NCI-H69 (cell line): ENCODE measurements at regions not wholly inside any gene's neighbourhood (a gene's known extent, or its start where the extent isn't known, plus 50 kb on each side); places are given as distances from the start of the nearest gene placed in this dataset.
"Not testable (repeated sequence)": the region's sequence is repeated elsewhere in the genome, so short reads cannot be mapped to it uniquely, and the experiment has no call there.

Experiments
- DNase-seq: peaks from one replicate; lab custom pipeline; 2025; lab: John Stamatoyannopoulos, UW

DNA sequence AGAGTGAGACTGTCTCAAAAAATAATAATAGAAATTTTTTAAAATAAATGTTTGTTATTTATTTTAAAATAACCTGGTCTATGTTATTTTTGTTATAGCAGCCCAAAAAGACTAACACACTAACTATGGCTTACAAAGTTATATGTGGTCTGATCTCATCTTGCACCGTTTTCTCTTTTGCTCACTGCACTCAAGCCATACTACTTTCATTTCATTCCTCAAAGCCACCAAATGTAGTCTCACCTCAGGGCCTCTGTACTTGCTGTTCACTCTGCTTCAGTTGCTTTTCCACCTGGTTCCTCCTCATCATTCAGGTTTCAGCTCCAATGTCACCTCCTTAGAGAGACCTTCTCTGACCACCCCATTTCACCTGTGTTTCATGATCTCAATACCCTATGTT, 55.2 kb upstream of the MDM1 start:
- DNase-seq = no peak

DNA sequence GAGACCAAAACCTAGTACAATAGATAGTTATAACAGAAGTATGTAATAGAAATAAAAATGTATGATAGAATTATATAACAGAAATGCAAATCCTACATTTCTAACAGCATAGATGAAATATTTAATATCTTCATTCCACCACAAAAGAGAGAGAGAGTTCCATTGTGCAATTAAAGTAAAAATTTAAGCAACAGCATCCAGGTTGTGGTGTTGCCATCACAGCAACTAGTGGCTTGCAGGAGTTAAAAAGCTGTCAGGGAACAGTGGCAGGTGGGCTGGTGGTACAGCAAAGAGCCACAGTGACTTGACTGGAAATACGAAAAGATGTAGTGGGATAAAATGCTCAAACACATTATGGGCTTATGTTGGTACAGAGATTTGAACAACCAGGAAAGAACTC, 57.1 kb upstream of the MDM1 start:
- DNase-seq = no peak

DNA sequence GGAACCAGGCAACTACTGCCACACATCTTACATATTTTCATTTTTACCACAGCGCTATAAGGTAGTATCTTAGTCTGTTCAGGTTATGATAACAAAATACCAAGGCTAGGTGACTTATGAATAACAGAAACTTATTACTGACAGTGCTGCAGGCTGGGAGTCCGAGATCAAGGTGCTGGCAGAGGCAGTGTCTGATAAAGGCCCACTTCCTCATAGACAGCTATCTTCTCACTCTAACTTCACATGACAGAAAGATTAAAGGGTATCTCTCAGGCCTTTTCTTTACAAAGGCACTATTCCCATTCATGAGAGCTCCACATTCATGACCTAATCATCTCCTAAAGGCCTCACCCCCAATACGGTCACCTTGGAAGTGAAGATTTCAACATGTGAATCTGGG, 59.8 kb upstream of the MDM1 start:
- DNase-seq = no peak

DNA sequence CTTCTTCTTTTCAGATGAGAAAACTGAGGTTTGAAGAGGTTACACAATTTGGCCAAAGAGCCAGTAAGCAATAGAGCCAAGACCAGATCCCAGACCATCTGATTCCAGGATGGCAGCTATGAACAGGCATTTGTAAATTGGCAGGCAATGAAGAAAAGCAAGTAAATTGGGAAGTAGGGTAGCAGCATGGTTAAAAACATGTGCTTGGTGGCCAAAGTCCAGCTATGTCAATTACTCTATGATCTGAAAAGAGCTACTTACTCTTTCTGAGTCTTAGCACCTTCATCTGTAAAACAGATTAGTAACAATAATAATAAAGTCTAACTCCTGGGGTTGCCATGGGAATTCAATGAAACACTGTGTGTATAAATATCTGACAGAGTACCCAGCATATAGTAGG, 60.2 kb upstream of the MDM1 start:
- no peak for DNase-seq

DNA sequence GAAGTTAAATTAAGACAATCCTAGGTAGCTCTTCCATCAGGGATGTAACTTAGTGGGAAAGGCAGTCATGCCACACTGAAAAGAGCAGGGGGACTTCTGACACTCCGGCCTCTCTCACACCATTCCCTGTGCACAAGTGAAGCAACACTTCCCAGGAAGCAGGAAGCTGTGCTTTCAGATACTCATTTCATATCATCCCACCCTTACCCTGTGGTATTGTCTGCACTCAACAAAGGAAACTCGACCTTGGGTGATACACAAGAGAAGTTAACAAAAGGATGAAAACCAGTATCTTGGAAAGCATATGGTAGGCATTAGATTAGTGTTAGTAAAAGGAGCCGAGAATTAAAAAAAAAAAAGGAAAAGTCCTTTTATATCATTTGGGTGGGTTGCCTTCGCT, 61.3 kb upstream of the MDM1 start:
- DNase-seq = peak; percentile 32

DNA sequence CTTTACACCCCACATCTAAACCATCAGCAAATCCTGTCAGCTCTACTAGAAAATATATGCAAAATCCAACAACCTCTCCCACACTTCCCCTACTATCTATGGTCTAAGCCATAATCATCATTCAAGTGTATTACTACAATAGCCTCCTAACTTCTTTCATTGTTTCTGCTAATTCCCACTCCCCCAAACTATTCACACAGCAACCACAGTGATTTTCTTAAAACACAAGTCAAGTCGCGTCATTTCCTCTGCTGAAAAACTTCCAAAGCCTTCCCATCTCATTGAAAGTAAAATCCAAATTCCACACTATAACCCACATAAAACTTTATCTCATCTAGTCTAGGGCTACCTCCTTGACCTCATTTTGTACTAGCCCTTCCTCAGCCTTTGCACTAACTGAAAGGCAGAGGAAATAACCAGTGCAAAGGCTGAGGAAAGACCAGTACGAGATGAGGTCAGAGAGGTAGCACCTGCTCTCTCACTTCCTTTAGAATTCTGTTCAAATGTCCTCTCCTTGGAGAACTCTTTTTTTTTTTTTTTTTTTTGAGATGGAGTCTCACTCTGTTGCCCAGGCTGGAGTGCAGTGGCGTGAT, 65.5 kb upstream of the MDM1 start:
- no peak for DNase-seq

DNA sequence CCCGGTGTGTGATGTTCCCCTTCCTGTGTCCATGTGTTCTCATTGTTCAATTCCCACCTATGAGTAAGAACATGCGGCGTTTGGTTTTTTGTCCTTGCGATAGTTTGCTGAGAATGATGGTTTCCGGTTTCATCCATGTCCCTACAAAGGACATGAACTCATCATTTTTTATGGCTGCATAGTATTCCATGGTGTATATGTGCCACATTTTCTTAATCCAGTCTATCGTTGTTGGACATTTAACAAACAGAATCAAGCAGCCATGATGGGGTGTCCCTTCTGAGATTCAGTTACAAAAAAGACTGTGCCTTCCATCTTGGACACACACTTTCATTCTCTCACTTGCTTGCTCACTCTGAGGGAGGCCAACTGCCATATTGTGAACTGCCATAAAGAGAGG, 66.5 kb upstream of the MDM1 start:
- not testable (repeated sequence) for DNase-seq

DNA sequence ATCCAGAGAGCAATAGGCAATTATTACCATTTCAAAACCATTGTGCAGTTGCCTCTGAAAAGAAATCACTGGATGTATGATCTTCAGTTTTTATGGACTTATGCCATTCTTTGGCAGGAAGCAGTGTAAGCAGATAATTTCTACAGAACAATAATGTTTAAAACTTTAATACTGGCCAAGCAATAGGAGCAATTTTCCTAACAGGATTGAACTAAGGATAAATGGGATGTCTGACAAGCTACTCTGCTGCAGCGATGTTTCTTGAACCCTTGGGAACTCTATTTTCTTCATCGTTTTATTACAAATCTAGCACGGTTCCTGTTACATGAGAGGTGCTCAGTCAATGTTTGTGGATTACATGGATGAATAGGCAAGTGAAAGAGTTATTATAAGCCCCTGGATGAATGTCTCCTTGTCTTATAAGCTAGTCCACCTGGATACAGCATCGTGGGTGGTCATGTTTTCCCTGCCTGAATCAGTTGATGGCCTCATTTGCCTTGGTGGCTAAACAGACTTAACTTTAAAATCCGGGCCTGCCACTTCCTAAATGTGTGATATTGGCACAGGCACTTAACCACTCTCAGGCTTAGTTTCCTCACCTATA, 68.2 kb upstream of the MDM1 start:
- DNase-seq = peak; percentile 89

DNA sequence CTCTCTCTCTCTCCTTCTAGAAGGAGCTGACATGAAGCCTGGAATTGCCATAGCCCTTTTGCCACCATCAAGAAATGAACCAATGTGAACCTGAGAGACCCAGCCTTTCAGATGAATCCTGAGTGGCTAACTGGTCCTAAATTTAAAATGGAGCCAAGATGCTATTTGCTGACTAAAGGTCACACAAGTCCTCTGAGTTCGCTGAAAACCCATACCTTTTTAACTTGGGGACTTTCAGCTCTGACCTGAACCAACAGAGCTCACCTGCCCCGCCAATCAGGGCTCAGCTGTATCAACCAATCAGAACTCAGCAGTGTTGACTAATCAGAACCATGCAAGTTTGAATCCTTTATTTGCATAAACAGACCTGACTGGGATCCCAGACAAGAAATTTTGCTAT, 70.3 kb upstream of the MDM1 start:
- no peak for DNase-seq

DNA sequence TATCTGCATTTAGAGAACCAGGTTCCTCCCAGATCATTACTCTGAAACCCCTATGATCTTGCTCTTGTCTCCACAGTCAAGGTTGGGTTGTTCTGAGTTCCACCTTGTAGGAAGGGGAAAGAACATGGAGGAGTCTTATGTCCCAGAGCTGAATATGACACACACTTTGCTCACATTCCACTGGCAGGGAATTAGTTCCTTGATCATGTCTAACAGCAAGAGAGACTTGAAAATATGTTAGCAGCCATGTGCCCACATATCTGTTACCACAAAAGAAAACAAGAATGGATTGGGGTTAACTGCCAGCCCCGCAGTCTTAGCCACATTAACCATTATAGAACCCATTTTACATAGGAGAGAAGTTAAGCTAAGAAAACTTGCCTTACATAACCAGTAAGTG, 71.1 kb upstream of the MDM1 start:
- no peak for DNase-seq

DNA sequence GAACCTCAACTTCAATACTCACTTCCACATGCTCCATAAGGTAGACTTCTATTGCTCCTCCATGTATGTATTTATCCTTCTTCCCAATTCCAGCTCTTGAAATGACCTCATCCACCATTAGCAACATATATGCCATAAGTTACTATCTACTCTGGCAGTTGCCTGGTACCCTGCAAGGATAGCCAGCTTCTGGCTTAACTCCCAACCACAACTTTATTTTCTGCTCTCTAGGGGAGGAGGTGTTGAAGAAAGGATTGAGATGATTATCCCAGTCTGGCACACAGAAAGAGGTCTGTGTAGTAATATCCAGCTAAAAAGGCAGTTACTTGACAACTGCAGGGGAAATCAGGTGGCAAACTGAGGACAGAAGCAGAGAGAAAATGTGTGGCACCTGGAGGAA, 71.5 kb upstream of the MDM1 start:
- no peak for DNase-seq

DNA sequence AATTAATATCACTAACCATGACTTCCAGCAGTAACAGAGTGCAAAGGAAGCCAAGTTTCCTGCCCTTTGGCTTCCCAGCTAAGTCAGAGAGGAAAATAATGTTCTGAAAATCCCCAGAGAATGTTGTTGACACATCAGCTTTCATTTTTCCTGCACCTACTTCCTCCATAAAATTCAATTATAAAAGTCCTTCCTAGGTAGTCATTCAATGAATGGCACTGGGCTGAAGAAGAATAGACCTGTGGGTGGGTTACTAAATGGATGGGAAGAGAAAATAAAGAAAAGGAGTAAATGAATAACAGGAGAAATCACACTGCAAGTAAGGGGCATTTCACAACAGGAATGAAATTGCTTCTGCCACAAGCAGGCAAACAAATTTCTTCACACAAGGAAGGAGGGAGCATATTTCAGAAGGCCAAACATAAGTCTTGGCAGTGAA, 73.2 kb upstream of the MDM1 start:
- DNase-seq = peak; percentile 56

DNA sequence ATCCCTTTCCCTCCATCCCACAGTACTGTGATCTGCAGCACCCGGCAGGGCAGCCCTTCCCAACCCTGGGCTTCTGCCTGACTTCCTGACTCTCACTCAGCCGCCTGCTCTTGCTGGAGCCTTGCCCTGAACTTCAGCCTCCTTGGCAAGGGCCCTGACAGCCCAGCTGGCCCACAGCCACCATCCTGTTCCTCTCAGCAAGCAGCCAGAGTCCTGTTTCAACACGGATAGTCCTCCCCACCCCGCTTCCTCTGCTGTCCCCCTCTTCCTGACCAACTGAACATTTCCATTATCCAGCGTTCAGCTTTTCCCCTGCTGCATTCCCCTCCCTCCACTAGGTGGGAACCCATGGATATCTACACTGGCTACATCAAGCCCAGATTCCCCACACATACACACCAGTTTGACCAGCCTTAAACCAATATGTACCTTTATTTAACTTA, 74.0 kb upstream of the MDM1 start:
- peak; percentile 69 for DNase-seq

DNA sequence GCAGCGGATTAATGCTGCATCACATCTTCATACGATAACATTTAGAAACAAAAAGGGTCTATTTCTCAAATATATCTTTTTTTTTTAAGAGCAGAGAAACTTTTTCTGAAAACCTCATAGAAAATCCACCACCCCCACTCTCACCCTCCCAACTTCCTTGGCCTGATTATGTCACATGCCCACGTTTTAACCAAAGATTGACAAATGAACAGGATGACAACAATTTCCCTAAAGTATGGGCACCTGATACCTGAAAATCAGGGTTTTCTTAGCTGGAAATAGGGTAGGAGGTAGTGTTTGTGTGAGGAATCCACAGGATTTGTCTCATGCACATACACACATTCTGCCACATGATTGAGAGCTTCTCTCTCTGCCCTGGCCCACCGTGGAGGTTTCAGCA, 74.7 kb upstream of the MDM1 start:
- DNase-seq = no peak

DNA sequence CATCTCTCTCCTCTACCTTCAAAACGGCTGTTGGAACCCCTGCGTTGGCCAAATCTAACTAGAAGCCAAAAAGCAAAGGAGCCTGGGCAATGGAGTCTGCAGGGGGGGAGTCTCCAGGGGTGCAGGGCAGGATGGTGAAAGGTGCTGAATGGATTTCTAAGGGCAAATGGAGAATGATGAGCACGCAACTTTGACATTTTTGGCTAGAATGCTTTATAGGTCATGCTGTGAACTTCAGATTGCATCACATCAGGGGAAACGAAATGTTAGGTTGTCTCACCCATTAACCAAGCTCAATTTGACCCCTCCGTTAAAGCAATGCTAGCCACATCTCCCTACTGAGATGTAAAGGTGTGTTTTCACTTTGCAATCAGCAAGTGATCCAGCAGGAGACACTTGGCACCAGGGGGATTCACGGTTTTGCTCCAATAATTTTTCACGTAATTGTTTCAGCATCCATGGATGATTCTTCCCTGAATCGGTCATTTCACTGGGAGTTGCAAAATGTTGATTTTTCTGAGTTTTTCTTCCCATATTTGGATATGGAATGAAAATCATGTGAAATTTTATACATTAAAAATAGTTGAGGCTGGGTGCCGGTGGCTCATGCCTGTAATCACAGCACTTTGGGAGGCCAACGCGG, 78.0 kb upstream of the MDM1 start:
- DNase-seq = no peak

DNA sequence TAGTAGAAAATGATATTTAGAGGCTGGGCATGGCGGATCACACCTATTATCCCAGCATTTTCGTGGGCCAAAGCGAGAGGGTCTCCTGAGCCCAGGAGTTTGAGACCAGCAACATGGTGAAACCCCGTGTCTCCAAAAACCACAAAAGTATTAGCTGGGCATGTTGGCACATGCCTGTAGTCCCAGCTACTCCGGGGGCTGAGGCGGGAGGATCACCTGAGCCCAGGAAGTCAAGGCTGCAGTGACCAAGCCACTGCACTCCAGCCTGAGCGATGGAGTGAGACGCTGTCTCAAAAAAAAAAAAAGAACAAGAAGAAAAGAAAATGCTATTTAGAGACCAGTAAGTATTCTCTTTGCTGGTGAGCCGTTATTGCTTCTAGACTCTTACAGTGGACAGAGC, 79.2 kb upstream of the MDM1 start:
- DNase-seq = peak; percentile 1

DNA sequence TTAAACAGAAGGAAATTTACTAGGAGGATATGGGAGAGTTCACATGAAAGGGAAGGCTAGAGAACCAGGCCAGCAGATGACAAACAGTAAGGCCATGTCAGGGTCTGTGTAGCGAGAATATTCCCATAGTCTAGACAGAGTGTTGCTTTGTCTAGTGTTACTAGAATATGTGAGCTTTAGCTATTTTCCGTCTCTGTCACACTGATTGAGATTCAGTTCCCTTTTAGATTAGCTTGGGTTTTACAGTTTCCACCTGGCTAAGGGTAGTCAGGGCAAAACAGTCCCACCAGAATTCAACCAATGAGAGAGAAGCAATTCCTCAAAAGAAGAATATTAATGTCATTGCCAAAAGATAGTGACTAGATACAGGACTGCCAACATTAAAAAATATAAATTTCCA, 82.8 kb upstream of the MDM1 start:
- DNase-seq = peak; percentile 5

DNA sequence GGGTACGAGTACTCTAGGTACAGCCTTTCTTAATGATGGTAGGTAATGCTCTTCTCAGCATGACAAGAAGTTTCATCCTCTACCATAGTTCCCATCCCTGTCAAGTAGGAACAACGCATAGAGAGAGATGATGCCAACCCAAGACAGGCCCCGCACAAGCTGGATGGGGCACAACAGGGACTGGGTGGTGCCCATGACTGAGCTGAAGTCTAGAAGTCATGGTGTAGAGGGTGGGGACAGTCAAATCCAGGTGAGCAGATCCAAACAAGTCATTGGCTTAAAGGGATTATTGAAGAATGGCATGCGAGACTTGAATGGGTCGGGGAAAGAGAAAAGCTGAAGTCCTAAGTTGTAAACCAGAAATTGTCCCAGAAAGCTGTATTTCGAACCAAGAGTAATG, 84.2 kb upstream of the MDM1 start:
- no peak for DNase-seq

DNA sequence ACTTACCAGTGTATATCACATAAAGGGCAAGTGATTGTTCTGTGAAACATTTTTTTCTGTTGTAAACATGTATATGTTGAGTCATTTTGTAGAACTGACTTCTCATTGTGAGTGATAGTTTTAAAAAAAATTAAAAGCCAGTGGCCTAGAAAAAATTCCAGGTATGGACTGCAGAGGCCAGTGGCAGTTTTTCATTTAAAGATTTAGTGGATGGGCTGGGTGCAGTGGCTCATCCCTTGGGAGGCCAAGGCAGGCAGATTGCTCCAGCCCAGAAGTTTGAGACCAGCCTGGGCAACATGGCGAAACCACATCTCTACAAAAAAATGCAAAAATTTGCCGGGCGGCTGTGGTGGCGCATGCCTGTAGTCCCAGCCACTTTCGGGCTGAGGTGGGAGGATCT, 84.7 kb upstream of the MDM1 start:
- no peak for DNase-seq

DNA sequence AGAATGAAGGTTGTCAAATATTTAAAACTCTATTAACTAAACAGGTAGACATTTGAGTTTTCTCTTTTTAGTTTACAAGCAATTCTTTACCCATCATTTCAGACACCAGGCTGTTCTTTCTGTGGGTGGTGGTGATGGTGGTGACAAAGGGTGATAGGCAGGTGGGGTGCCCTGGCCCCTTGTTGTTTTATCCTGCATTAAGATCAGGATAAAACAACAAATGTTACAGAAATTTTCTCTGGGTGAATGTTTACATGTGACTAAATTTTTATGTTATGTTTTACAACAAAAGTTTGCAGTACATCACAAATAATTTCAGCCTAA, 85.9 kb upstream of the MDM1 start:
- DNase-seq = no peak

DNA sequence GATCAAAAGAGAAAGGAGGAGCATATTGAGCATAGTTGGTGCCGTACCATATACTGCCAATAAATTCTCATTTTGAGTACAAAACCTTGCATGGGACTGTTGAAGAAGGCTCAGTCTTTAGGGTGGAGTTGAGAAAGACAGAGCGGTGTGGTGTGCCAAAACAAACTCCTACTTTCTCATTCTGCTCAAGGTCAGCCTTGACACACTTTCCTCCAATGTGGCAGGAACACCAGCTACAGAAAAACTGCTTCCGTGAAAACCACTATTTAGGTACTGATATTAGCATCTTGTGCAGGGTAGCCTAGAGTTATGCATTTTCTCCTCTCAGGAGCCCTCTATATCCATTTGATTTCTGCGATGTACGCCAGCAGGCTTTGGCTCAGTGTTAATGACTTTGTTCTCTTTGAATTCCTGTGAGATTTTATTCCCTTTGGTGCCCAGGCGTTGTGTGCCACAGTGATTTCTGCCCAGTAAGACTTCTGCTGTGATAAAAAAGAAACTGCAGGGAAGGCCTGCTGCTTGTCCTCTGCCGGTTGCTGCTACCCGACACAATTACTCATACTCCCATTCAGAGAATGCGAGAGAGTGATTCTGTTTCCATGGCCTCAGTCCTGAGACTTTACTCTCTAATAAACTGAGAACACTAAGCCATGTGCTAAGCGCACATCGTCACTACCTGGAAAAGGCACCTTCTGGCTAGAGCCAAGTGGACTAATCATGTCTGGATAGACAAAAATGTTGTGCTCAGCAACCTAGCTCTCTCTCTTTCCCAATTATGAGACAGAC, 88.3 kb upstream of the MDM1 start:
- no peak for DNase-seq

DNA sequence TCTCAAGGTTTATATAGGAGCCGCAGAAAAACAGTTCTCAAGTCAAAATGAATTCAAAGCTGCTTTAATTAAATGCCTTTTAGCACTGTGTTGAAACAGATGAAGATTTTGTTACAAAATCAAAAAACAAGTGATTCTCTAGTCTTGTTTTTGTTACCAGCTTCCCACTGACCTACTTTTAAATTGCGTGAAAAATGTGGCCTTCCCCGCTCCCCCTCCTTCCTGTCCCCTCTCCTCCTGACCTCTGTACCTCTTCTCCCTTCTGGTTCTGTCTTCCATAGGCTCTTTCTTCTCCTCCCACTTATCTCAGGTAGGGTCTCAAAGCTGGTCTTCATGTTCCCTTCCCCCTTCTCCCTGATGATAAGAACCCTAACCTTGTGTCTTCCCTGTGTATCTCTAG, 90.0 kb upstream of the MDM1 start:
- no peak for DNase-seq

DNA sequence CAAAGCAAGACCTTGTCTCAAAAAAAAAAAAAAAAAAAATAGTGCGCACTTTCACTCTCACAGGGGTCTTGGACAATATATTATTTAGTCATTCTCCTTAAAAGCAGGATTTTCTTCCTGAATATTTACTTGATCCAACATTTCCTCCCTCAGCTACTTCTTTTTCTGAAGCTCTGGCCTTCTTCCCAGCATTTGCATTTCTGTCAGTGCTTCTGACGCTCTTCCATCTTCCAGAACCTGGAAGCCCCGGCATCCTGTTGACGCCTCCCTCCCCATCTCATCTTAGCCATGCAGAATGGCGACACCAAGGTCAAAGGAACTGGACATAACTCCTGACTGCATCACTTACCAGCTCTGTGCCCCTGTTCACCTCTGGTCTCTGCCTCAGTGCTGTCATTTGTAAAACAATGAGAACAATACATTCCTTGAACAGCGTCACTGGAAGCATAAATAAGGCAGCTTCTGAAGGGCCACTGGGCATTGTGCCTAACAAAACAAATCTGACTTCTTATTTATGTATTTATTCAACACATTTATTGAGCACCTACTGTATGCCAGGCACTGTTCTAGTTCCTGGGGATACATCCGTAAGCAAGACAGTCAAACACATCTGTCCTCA, 90.9 kb upstream of the MDM1 start:
- no peak for DNase-seq
